Activated T-cell treated with anti-CD3 and anti-CD28 coated beads, Interleukin-2, amount 50 U/mL, for 4 hours (primary cell): ENCODE measurements at regions not wholly inside any gene's neighbourhood (a gene's known extent, or its start where the extent isn't known, plus 50 kb on each side); places are given as distances from the start of the nearest gene placed in this dataset.
"Not testable (repeated sequence)": the region's sequence is repeated elsewhere in the genome, so short reads cannot be mapped to it uniquely, and the experiment has no call there.

Experiments used
- ATAC-seq, 2 donors: fragments of 200-7000 bp; cut with Tn5 transposase; one replicate each; pipeline ENCODE4 v1.10.0; 2021
- DNase-seq: peaks from one replicate; pipeline ENCODE4 v3.0.0-alpha.2; 2020
- H3K27me3 Mint-ChIP-seq: one replicate; pipeline ENCODE4 v1.8.0; 2021; ENCODE audit warnings: low read depth, mixed read lengths
- H3K36me3 Mint-ChIP-seq: one replicate; pipeline ENCODE4 v1.8.0; 2022; ENCODE audit warnings: mixed read lengths; ENCODE audit not compliant: insufficient read depth
- H3K4me1 Mint-ChIP-seq: one replicate; pipeline ENCODE4 v1.8.0; 2021; ENCODE audit warnings: low read depth, mixed read lengths
- H3K4me3 Mint-ChIP-seq: one replicate; pipeline ENCODE4 v1.8.0; 2021; ENCODE audit warnings: mild to moderate bottlenecking, moderate library complexity, mixed read lengths
- H3K9me3 Mint-ChIP-seq: one replicate; pipeline ENCODE4 v1.8.0; 2021; ENCODE audit warnings: mixed read lengths

- not testable (repeated sequence) for ATAC-seq, H3K9me3 Mint-ChIP-seq, DNase-seq, H3K36me3 Mint-ChIP-seq, H3K4me3 Mint-ChIP-seq, H3K4me1 Mint-ChIP-seq
- H3K27me3 Mint-ChIP-seq = peaks cover 20% of the 10 kb centered on the region
Observed at GRCh38 chr14:105969026-105969425, 442.6 kb downstream of the TMEM121 start.

GRCh38 chr14:105970821-105971220 lies 444.4 kb downstream of the TMEM121 start:
- not testable (repeated sequence) for H3K4me1 Mint-ChIP-seq, H3K4me3 Mint-ChIP-seq, H3K9me3 Mint-ChIP-seq, DNase-seq, H3K36me3 Mint-ChIP-seq, ATAC-seq
- H3K27me3 Mint-ChIP-seq = peaks cover 30% of the 10 kb centered on the region

DNA sequence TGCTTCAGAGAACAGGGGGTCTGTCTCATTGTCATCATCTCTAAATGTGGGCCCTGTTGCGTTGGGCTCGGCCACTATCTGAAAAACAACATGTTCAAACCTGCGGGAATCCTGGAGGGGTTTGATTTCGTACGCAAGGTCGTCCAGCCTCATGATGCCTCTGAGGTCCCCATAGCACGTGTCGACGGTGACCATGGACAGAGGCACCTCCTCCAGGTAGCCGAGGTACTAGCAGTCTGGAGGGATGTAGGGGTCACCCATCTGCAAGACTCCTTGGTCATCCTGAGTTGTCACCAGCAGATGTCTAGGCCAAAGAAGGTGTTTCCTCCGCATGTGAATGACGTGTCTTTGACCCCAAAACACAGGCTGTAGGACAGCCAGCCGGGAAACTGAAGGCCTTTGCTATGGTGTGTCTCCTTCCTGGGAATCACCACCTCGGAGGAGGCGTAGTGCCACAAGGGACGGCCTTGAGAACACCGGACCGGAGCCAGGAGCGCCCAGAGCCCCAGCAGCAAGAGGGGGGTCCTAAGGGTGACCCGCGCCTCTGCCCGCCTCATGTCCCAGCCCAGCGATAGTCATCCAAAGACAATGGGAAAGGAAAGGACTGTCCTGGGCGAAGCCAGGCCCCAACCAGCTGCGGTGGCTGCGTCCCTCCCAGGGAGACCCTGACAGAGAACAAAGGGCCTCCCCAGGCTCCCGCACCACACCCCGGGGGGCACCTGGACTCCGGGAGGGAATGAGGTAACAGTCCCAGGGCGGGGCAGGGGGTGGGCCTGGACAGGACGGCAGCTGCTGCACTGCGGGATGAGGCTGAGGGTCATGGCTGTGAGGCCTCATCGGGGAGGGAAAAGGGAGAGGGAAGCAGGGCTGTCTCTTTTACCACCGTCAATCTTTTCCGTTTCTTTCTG lies 445.5 kb downstream of the TMEM121 start:
- H3K36me3 Mint-ChIP-seq = no peaks in the 10 kb centered on the region
- peaks cover 30% of the 10 kb centered on the region for H3K27me3 Mint-ChIP-seq
- peaks cover 7% of the 10 kb centered on the region for H3K4me1 Mint-ChIP-seq
- H3K4me3 Mint-ChIP-seq = no peak overlapping the region
- ATAC-seq (no peak), DNase-seq (no peak)
- no peaks in the 10 kb centered on the region for H3K9me3 Mint-ChIP-seq

GRCh38 chr14:105974902-105975301 lies 448.5 kb downstream of the TMEM121 start:
- no peaks in the 10 kb centered on the region for H3K36me3 Mint-ChIP-seq
- H3K4me3 Mint-ChIP-seq = no peak overlapping the region
- peaks cover 24% of the 10 kb centered on the region for H3K27me3 Mint-ChIP-seq
- H3K9me3 Mint-ChIP-seq = no peaks in the 10 kb centered on the region
- DNase-seq (peak; percentile 72), ATAC-seq (peak; percentile 93 to 97)
- H3K4me1 Mint-ChIP-seq = peaks cover 4% of the 10 kb centered on the region

GRCh38 chr14:105978618-105979295 lies 452.4 kb downstream of the TMEM121 start:
- Mint-ChIP-seq H3K4me3 (no peak overlapping the region), H3K36me3 (no peaks in the 10 kb centered on the region), H3K27me3 (peaks cover 13% of the 10 kb centered on the region), H3K9me3 (no peaks in the 10 kb centered on the region), H3K4me1 (peaks cover 36% of the 10 kb centered on the region)
- no peak for DNase-seq
- no peak for ATAC-seq

DNA sequence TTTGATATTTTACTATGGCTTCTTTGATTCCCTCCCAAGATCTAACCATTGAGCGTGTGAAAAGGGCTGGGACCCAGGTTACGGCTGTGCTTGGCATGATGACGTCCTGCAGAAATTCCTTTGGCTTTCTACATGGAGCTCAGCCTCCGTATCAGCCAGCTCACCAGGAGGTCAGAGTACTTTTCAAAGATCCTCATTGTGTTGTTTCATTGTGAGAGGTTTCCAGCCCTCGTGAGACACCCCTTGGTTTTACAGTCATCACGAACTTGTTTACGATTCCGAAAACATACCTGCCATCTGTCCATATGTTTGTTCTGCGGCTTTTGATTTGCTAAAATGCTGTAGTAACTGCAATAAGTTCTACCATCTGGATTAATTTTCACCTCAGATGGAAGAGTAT lies 453.1 kb downstream of the TMEM121 start:
- Mint-ChIP-seq H3K4me3 (no peak overlapping the region), H3K27me3 (peaks cover 6% of the 10 kb centered on the region), H3K4me1 (peaks cover 36% of the 10 kb centered on the region), H3K36me3 (no peaks in the 10 kb centered on the region), H3K9me3 (no peaks in the 10 kb centered on the region)
- no peak for DNase-seq
- no peak for ATAC-seq

DNA sequence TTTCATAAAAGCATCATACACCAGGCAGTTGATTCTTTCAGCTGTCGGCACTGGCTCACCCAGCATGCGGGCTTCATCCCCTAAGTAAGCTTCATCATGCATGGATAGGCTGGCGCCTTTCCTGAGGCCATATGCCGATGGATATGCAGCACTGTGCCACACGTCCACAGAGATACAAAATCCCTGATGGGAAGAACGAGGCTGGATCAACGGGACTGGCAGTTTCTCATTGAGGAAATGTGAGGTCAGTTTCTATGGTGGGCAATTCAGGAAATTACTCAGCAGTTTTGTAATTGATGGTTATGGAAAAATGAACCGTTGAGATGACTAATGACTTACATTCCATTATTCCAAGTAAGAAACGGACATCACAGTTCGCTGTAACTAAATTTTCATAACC lies 453.8 kb downstream of the TMEM121 start:
- peaks cover 41% of the 10 kb centered on the region for H3K4me1 Mint-ChIP-seq
- no peak for DNase-seq
- ATAC-seq = no peak
- no peaks in the 10 kb centered on the region for H3K9me3 Mint-ChIP-seq
- no peak overlapping the region for H3K4me3 Mint-ChIP-seq
- peaks cover 4% of the 10 kb centered on the region for H3K27me3 Mint-ChIP-seq
- no peaks in the 10 kb centered on the region for H3K36me3 Mint-ChIP-seq

GRCh38 chr14:105981517-105982302 lies 455.3 kb downstream of the TMEM121 start:
- H3K27me3 Mint-ChIP-seq, H3K36me3 Mint-ChIP-seq, ATAC-seq, H3K9me3 Mint-ChIP-seq, H3K4me3 Mint-ChIP-seq: not testable (repeated sequence)
- H3K4me1 Mint-ChIP-seq = peaks cover 48% of the 10 kb centered on the region
- peak; percentile 35 for DNase-seq

GRCh38 chr14:105982664-105983063 lies 456.3 kb downstream of the TMEM121 start:
- no peak for ATAC-seq
- Mint-ChIP-seq H3K4me3 (no peak overlapping the region), H3K36me3 (no peaks in the 10 kb centered on the region), H3K9me3 (no peaks in the 10 kb centered on the region), H3K4me1 (peaks cover 57% of the 10 kb centered on the region), H3K27me3 (no peaks in the 10 kb centered on the region)
- DNase-seq = no peak

- Mint-ChIP-seq H3K4me3 (no peak overlapping the region), H3K9me3 (no peaks in the 10 kb centered on the region), H3K4me1 (peaks cover 63% of the 10 kb centered on the region), H3K36me3 (no peaks in the 10 kb centered on the region), H3K27me3 (no peaks in the 10 kb centered on the region)
- no peak for DNase-seq
- peak in 1 of 2 donors; percentile 20 for ATAC-seq
Observed at GRCh38 chr14:105986894-105987284, 460.5 kb downstream of the TMEM121 start.

GRCh38 chr14:105987563-105987962 lies 461.2 kb downstream of the TMEM121 start:
- H3K4me3 Mint-ChIP-seq = no peak overlapping the region
- no peaks in the 10 kb centered on the region for H3K27me3 Mint-ChIP-seq
- ATAC-seq (no peak), DNase-seq (no peak)
- no peaks in the 10 kb centered on the region for H3K36me3 Mint-ChIP-seq
- H3K9me3 Mint-ChIP-seq = no peaks in the 10 kb centered on the region
- H3K4me1 Mint-ChIP-seq = peaks cover 58% of the 10 kb centered on the region

- Mint-ChIP-seq H3K9me3 (no peaks in the 10 kb centered on the region), H3K4me3 (no peak overlapping the region), H3K4me1 (peaks cover 63% of the 10 kb centered on the region)
Observed at GRCh38 chr14:105989566-105990302, 463.4 kb downstream of the TMEM121 start.

GRCh38 chr14:105991677-105992076 lies 465.3 kb downstream of the TMEM121 start:
- ATAC-seq, H3K9me3 Mint-ChIP-seq, H3K36me3 Mint-ChIP-seq, DNase-seq, H3K27me3 Mint-ChIP-seq, H3K4me3 Mint-ChIP-seq: not testable (repeated sequence)
- H3K4me1 Mint-ChIP-seq = peaks cover 52% of the 10 kb centered on the region

More at GRCh38 chr14:105989566-105990302, 463.4 kb downstream of the TMEM121 start:
- Mint-ChIP-seq H3K36me3 (no peaks in the 10 kb centered on the region), H3K27me3 (no peaks in the 10 kb centered on the region)
- DNase-seq (no peak), ATAC-seq (peak; percentile 69 to 78)

- H3K27me3 Mint-ChIP-seq = no peaks in the 10 kb centered on the region
- no peak overlapping the region for H3K4me3 Mint-ChIP-seq
- ATAC-seq = peak in 1 of 2 donors; percentile 46
- peaks cover 39% of the 10 kb centered on the region for H3K4me1 Mint-ChIP-seq
- no peaks in the 10 kb centered on the region for H3K36me3 Mint-ChIP-seq
- H3K9me3 Mint-ChIP-seq = peaks cover 3% of the 10 kb centered on the region
- DNase-seq = no peak
Observed at GRCh38 chr14:105993814-105994213, 467.4 kb downstream of the TMEM121 start.
